GM23338 (cell line): ENCODE measurements at regions not wholly inside any gene's neighbourhood (a gene's known extent, or its start where the extent isn't known, plus 50 kb on each side); places are given as distances from the start of the nearest gene placed in this dataset.

Experiments
- ATAC-seq: fragments of 200-7000 bp; cut with Tn5 transposase; 3 replicates; pipeline ENCODE4 v1.9.1; 2020
- DNase-seq: peaks from one replicate; pipeline ENCODE4 v3.0.0-alpha.2; 2015; ENCODE audit warnings: low spot score
- H2AFZ ChIP-seq: fragments of 200-600 bp; sonication (generic); 2 replicates; pipeline ENCODE4 v1.8.0; 2016; ENCODE audit warnings: antibody characterized with exemption, mild to moderate bottlenecking, moderate library complexity
- H3F3A ChIP-seq: fragments of 200-600 bp; sonication (generic); replicated peaks from 2 replicates; pipeline ENCODE4 v1.8.0; 2017; ENCODE audit warnings: antibody characterized with exemption, mixed run types, low read depth
- H3K27ac ChIP-seq: fragments of 200-600 bp; sonication (generic); 2 replicates; pipeline ENCODE4 v1.6.1; 2016; ENCODE audit warnings: low read depth
- H3K27me3 ChIP-seq: fragments of 200-600 bp; sonication (generic); 2 replicates; pipeline ENCODE4 v1.8.0; 2016; ENCODE audit warnings: mild to moderate bottlenecking, mixed run types, moderate library complexity; ENCODE audit not compliant: insufficient read depth
- H3K36me3 ChIP-seq: fragments of 200-600 bp; sonication (generic); 2 replicates; pipeline ENCODE4 v1.8.0; 2016; ENCODE audit warnings: mild to moderate bottlenecking; ENCODE audit not compliant: insufficient read depth
- H3K4me1 ChIP-seq: fragments of 200-600 bp; sonication (generic); 2 replicates; pipeline ENCODE4 v1.8.0; 2016; ENCODE audit warnings: mild to moderate bottlenecking, moderate library complexity; ENCODE audit not compliant: insufficient read depth
- H3K4me2 ChIP-seq: fragments of 200-600 bp; sonication (generic); 2 replicates; pipeline ENCODE4 v1.7.1; 2017; ENCODE audit warnings: mixed run types
- H3K4me3 ChIP-seq: fragments of 200-600 bp; sonication (generic); 2 replicates; pipeline ENCODE4 v1.6.1; 2016; ENCODE audit warnings: mixed run types
- H3K79me2 ChIP-seq: fragments of 200-600 bp; sonication (generic); replicated peaks from 2 replicates; pipeline ENCODE4 v1.8.0; 2017; ENCODE audit warnings: mild to moderate bottlenecking; ENCODE audit not compliant: insufficient read depth
- H3K9me2 ChIP-seq: fragments of 200-600 bp; sonication (generic); 2 replicates; pipeline ENCODE4 v1.8.0; 2017; ENCODE audit not compliant: insufficient read depth
- H4K20me1 ChIP-seq: fragments of 200-600 bp; sonication (generic); replicated peaks from 2 replicates; pipeline ENCODE4 v1.8.0; 2017; ENCODE audit warnings: mild to moderate bottlenecking; ENCODE audit not compliant: insufficient read depth
- H3K27ac Mint-ChIP-seq: 2 replicates; pipeline ENCODE4 v1.8.0; 2020; ENCODE audit warnings: inconsistent platforms, mild to moderate bottlenecking, moderate library complexity, mixed read lengths
- H3K27me3 Mint-ChIP-seq: 3 replicates; pipeline ENCODE4 v1.8.0; 2022; ENCODE audit warnings: low read depth, mild to moderate bottlenecking, moderate library complexity, mixed read lengths, inconsistent platforms; ENCODE audit not compliant: insufficient read depth, poor library complexity
- H3K36me3 Mint-ChIP-seq: 3 replicates; pipeline ENCODE4 v1.8.0; 2021; ENCODE audit warnings: low read depth, mild to moderate bottlenecking, inconsistent platforms, moderate library complexity, mixed read lengths
- H3K4me1 Mint-ChIP-seq: 3 replicates; pipeline ENCODE4 v1.8.0; 2020; ENCODE audit warnings: mild to moderate bottlenecking, inconsistent platforms, mixed read lengths
- H3K4me3 Mint-ChIP-seq: 3 replicates; pipeline ENCODE4 v1.8.0; 2021; ENCODE audit warnings: moderate library complexity, mild to moderate bottlenecking, inconsistent platforms, mixed read lengths
- H3K9me3 Mint-ChIP-seq: 3 replicates; pipeline ENCODE4 v1.8.0; 2020; ENCODE audit warnings: moderate library complexity, mild to moderate bottlenecking, inconsistent platforms, mixed read lengths
- CREB1 ChIP-seq: fragments of 250-450 bp; sonication (Bioruptor Pico); IDR thresholded peaks from 2 replicates; pipeline ENCODE4 v1.5.0; 2020; ENCODE audit warnings: low read depth, mild to moderate bottlenecking, moderate library complexity
- CTCF ChIP-seq, 2 experiments: fragments of 200-600 bp in 1 of 2; sonication (generic) in 1 of 2; conservative IDR thresholded peaks; 2 replicates each; pipeline versions ENCODE4 v1.5.1 to v1.6.1; 2016 to 2017; ENCODE audit warnings: antibody characterized with exemption in 2 of 2, low read depth in 2 of 2, mild to moderate bottlenecking in 2 of 2, moderate library complexity in 1 of 2
- NANOG ChIP-seq: IDR thresholded peaks from 2 replicates; pipeline ENCODE4 v1.6.1; 2016; ENCODE audit warnings: antibody characterized with exemption, borderline replicate concordance
- STAT1 ChIP-seq: IDR thresholded peaks from one replicate; pipeline ENCODE4 v1.6.1; 2016; ENCODE audit warnings: antibody characterized with exemption; ENCODE audit not compliant: unreplicated experiment
- ZNF114 ChIP-seq: fragments of 250-450 bp; sonication (Bioruptor Pico); IDR thresholded peaks from 2 replicates; pipeline ENCODE4 v1.5.0; 2020; ENCODE audit warnings: mild to moderate bottlenecking, moderate library complexity
- ZNF331 ChIP-seq: fragments of 250-450 bp; sonication (Bioruptor Pico); IDR thresholded peaks from 2 replicates; pipeline ENCODE4 v1.5.0; 2020; ENCODE audit warnings: low read depth, mild to moderate bottlenecking, moderate library complexity
- ZNF462 ChIP-seq: fragments of 250-450 bp; sonication (Bioruptor Pico); IDR thresholded peaks from 2 replicates; pipeline ENCODE4 v1.5.0; 2020; ENCODE audit warnings: mild to moderate bottlenecking, moderate library complexity
- TF ChIP-seq, protein P1 (sequence below): IDR thresholded peaks from 2 replicates; pipeline ENCODE4 v1.6.1; 2016; ENCODE audit warnings: antibody characterized with exemption

GRCh38 chr2:41856946-41857345 lies 190.9 kb upstream of the PKDCC start:
- Histone ChIP-seq H3K27me3 (no peaks in the 10 kb centered on the region), H3K4me2 (no peak overlapping the region), H4K20me1 (no peaks in the 10 kb centered on the region), H3K79me2 (no peaks in the 10 kb centered on the region), H3K9me2 (no peaks in the 10 kb centered on the region), H3K27ac (no peak overlapping the region), H2AFZ (no peak overlapping the region), H3K36me3 (no peaks in the 10 kb centered on the region), H3F3A (no peaks in the 10 kb centered on the region), H3K4me3 (no peak overlapping the region), H3K4me1 (no peaks in the 10 kb centered on the region)
- no peak for TF ChIP-seq ZNF114 (CRISPR knock-in tag)
- TF ChIP-seq CREB1 (CRISPR knock-in tag) = no peak
- no peak for TF ChIP-seq STAT1
- TF ChIP-seq CTCF (conservative IDR thresholded peaks at IDR 0.05; ENCODE audit: low read depth in 2 of 2) = no peak
- TF ChIP-seq, protein P1, sequence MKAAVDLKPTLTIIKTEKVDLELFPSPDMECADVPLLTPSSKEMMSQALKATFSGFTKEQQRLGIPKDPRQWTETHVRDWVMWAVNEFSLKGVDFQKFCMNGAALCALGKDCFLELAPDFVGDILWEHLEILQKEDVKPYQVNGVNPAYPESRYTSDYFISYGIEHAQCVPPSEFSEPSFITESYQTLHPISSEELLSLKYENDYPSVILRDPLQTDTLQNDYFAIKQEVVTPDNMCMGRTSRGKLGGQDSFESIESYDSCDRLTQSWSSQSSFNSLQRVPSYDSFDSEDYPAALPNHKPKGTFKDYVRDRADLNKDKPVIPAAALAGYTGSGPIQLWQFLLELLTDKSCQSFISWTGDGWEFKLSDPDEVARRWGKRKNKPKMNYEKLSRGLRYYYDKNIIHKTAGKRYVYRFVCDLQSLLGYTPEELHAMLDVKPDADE = no peak
- no peak for TF ChIP-seq ZNF331 (CRISPR knock-in tag)
- TF ChIP-seq NANOG = no peak
- no peak for TF ChIP-seq ZNF462 (CRISPR knock-in tag)
- Mint-ChIP-seq H3K27me3 (peaks cover 2% of the 10 kb centered on the region), H3K9me3 (no peaks in the 10 kb centered on the region), H3K27ac (no peak overlapping the region), H3K4me3 (no peak overlapping the region), H3K36me3 (no peaks in the 10 kb centered on the region), H3K4me1 (peaks cover 3% of the 10 kb centered on the region; the same call in 2 of the 3 replicates)
- ATAC-seq (no peak), DNase-seq (no peak)
